Stimulated activated CD4-positive, alpha-beta T cell treated with anti-CD3 and anti-CD28 coated beads, Interleukin-4, amount 100 ng/mL, for 24 hours (primary cell): ENCODE measurements at regions not wholly inside any gene's neighbourhood (a gene's known extent, or its start where the extent isn't known, plus 50 kb on each side); places are given as distances from the start of the nearest gene placed in this dataset.
"Not testable (repeated sequence)": the region's sequence is repeated elsewhere in the genome, so short reads cannot be mapped to it uniquely, and the experiment has no call there.

Experiments
- DNase-seq: peaks from one replicate; pipeline ENCODE4 v3.0.0-alpha.2; 2020

DNA sequence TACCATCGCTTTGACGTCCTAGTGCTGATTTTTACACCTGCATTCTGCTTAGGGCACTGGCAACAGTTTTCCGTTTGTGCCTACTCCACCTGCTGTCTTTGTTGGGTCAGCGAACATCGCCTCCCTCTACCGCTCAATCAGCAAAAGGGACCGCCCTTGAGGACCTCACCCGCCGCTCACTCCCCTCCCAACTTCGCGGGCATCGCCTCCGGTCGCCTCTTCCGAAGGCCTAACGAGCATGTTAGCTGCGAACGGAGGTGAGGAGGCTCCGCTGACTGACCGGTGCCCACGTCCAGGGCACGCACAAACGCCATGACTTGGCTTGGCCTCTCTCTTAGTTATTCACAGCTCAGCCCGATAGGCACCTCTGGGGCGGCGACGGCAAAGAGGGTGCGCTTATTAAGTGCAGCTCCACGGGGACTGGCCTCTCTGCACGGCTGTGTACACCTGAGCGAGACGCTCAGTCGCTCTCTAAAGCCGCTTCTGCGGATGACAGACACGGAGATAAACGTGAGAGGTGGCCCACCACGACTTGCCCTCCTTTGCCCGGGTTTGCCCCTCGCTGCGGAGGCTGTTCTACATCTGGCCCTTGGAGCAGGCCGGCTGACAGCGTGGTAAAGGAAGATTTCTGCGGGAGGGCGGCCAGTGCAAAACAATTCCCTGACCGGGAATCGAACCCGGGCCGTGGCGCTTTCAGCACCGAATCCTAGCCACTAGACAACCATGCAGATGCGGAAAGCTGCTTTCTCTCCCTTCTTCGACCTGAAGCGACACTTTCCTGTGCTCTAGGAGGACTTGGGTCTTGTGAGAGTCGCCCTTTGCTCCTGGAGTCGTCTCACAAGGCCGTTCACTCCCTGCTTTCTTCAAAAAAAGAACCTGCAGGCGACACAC, 81.6 kb upstream of the FCGR1A start:
- DNase-seq: not testable (repeated sequence)

DNA sequence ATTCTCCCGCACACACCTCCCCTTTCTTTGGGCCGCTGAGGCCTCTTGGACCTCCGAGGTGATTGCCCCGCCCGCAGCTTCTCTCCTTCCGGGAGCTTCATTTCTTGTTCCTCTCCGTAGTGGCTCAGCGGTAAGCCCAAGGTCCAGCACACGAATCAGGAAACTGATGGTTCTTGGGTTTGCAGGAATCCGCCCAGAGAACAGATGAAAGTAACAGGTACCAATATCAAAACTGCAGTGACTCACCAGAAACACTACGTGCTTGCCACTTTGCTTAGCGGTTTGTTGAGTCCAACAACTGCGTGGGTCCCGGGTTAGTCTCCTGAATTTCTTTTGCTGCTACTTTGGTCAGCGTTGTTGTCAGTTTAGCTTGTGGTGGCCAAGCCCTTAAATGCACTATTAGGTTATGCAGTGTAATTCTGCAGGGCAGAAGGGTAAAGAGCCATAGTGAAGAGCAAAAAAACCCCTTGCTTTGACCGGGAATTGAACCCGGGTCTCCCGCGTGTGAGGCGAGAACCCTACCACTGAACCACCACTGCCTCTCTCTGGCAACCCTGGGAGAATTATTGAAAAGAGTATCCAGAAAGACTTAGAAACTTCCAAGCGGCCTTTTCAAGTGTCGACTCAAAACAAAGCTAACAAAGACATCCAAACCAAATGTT, 74.2 kb upstream of the FCGR1A start:
- DNase-seq: peak; percentile 61

- not testable (repeated sequence) for DNase-seq
These were observed 70.8 kb upstream of the FCGR1A start for GRCh38 chr1:149711651-149712050.

GRCh38 chr1:149712154-149712927, 70.2 kb upstream of the FCGR1A start:
- peak; percentile 46 for DNase-seq

GRCh38 chr1:149713513-149713912, 69.0 kb upstream of the FCGR1A start:
- not testable (repeated sequence) for DNase-seq

DNA sequence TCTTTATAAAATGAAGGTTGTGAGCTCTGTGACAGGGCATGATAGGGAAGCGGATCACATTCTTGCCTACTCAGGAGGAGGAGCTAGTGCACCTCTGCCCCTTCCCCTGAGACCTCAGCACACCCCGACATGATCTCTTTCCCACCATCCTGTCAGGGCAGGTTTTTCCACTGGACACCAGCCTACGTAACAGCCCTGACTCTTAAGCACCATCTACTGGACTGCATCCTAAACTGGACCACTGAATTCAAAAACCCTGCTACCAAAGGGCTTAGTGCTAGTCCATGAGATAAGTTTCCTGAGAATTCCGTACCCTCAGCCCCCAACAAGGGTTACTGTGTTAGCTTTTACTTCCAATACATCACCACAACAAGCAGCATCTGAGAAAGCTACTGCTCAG, 68.5 kb upstream of the FCGR1A start:
- not testable (repeated sequence) for DNase-seq

DNA sequence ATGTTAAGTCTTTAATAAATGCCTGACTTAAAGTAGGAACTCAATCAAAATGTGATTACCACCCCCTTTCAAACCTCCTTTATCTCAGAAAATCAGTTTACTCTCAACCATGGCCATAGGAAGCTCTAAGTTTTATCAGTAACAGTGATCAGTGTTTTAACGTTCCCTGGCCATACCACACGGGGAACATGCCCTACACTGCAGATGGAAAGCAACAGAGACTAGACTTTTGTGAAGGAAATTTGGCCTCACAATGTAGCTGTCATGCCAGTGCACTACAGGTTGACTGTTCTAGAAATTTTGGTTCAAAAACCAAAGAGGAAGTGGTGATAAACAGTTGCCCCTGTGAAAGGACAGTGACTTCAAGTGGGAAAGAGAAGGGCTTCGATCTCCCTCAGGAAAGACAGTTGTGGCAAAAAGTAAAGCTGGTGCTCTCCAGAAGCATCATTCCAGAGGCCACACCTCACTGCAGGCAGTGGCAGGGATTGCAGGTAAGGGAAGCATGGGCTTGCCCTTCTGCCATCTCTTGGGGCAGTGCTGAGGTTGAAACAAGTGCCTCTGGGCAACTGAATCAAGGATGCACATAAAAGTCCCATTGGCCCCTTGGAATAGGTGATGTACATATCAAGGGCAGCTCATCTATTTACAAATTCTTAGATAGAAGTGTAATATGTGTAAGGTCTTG, 57.7 kb upstream of the FCGR1A start:
- DNase-seq: not testable (repeated sequence)

GRCh38 chr1:149726688-149727087, 55.8 kb upstream of the FCGR1A start:
- not testable (repeated sequence) for DNase-seq

- DNase-seq: not testable (repeated sequence)
These were observed 53.9 kb upstream of the FCGR1A start for GRCh38 chr1:149728598-149728997.
